VCaP (cell line): ENCODE measurements at regions not wholly inside any gene's neighbourhood (a gene's known extent, or its start where the extent isn't known, plus 50 kb on each side); places are given as distances from the start of the nearest gene placed in this dataset.

Experiments
- H3K27ac ChIP-seq: fragments of 450-650 bp; 2 replicates; pipeline ENCODE4 v1.5.1; 2017
- CTCF ChIP-seq: fragments of 450-650 bp; conservative IDR thresholded peaks from 2 replicates; pipeline ENCODE4 v1.5.1; 2017; ENCODE audit warnings: mild to moderate bottlenecking, moderate library complexity

GRCh38 chr9:95640336-95640735 lies 123.6 kb upstream of the PTCH1 start:
- H3K27ac ChIP-seq, result no peak overlapping the region
- no peak for TF ChIP-seq CTCF

- H3K27ac ChIP-seq, result no peak overlapping the region
- TF ChIP-seq CTCF, result no peak
These were observed 119.4 kb upstream of the PTCH1 start for GRCh38 chr9:95635986-95636671.

GRCh38 chr9:95634536-95634935 lies 117.8 kb upstream of the PTCH1 start:
- no peak for TF ChIP-seq CTCF
- no peak overlapping the region for H3K27ac ChIP-seq

GRCh38 chr9:95634114-95634513 lies 117.3 kb upstream of the PTCH1 start:
- no peak for TF ChIP-seq CTCF
- no peak overlapping the region for H3K27ac ChIP-seq

GRCh38 chr9:95629585-95629984 lies 112.8 kb upstream of the PTCH1 start:
- no peak overlapping the region for H3K27ac ChIP-seq
- TF ChIP-seq CTCF, result no peak

GRCh38 chr9:95627802-95628201 lies 111.0 kb upstream of the PTCH1 start:
- no peak overlapping the region for H3K27ac ChIP-seq
- TF ChIP-seq CTCF, result no peak

- H3K27ac ChIP-seq, result no peak overlapping the region
- no peak for TF ChIP-seq CTCF
These were observed 110.3 kb upstream of the PTCH1 start for GRCh38 chr9:95626885-95627558.
